Fibroblast of lung (primary cell): ENCODE measurements at regions not wholly inside any gene's neighbourhood (a gene's known extent, or its start where the extent isn't known, plus 50 kb on each side); places are given as distances from the start of the nearest gene placed in this dataset.

Experiments used
- DNase-seq, 2 donors: peaks; one replicate each; pipeline versions ENCODE4 v3.0.0 to v3.0.0-alpha.2; 2010; ENCODE audit warnings: low read depth in 2 of 2
- H2AFZ ChIP-seq: 2 replicates; pipeline ENCODE4 v1.5.1; 2012; ENCODE audit warnings: low read length, control low read depth, inconsistent platforms
- H3K27ac ChIP-seq: 2 replicates; pipeline ENCODE4 v1.5.1; 2011; ENCODE audit warnings: low read length, control low read depth; ENCODE audit not compliant: insufficient read depth
- H3K27me3 ChIP-seq: 2 replicates; pipeline ENCODE4 v1.5.1; 2011; ENCODE audit warnings: mild to moderate bottlenecking, low read length; ENCODE audit not compliant: control insufficient read depth, insufficient read depth
- H3K36me3 ChIP-seq: 2 replicates; pipeline ENCODE4 v1.5.1; 2011; ENCODE audit warnings: low read length; ENCODE audit not compliant: control insufficient read depth, insufficient read depth
- H3K4me1 ChIP-seq: 2 replicates; pipeline ENCODE4 v1.5.1; 2011; ENCODE audit warnings: low read length; ENCODE audit not compliant: control insufficient read depth, insufficient read depth; ENCODE audit errors: extremely low read depth
- H3K4me2 ChIP-seq: 2 replicates; pipeline ENCODE4 v1.5.1; 2011; ENCODE audit warnings: low read length, control low read depth; ENCODE audit not compliant: insufficient read depth; ENCODE audit errors: extremely low read depth
- H3K4me3 ChIP-seq, 4 experiments: fragments of 200-600 bp in 1 of 4; sonication (generic) in 1 of 4; replicated peaks in 1 of 4; 2 replicates each; pipeline ENCODE4 v1.5.1; 2011 to 2016; ENCODE audit warnings: low read length in 4 of 4, low read depth in 3 of 4, mild to moderate bottlenecking in 3 of 4, control low read depth in 2 of 4, inconsistent platforms in 1 of 4, mixed read lengths in 1 of 4; ENCODE audit not compliant: insufficient read depth in 1 of 4; ENCODE audit errors: control extremely low read depth in 1 of 4
- H3K79me2 ChIP-seq: 2 replicates; pipeline ENCODE4 v1.5.1; 2012; ENCODE audit warnings: mild to moderate bottlenecking, low read length, inconsistent platforms; ENCODE audit not compliant: control insufficient read depth, insufficient read depth
- H3K9ac ChIP-seq: 2 replicates; pipeline ENCODE4 v1.5.1; 2011; ENCODE audit warnings: mild to moderate bottlenecking, low read length, control low read depth; ENCODE audit not compliant: insufficient read depth
- H3K9me3 ChIP-seq: 2 replicates; pipeline ENCODE4 v1.5.1; 2012; ENCODE audit warnings: low read depth, low read length; ENCODE audit not compliant: control insufficient read depth, insufficient read depth
- H4K20me1 ChIP-seq: 2 replicates; pipeline ENCODE4 v1.5.1; 2011; ENCODE audit warnings: low read length; ENCODE audit not compliant: control insufficient read depth, insufficient read depth; ENCODE audit errors: extremely low read depth
- CTCF ChIP-seq, 2 donors: IDR thresholded peaks in 1 of 2; conservative IDR thresholded peaks in 1 of 2; 1 replicate in 1 of 2; 2 replicates in 1 of 2; pipeline ENCODE4 v1.5.1; 2011 to 2012; ENCODE audit warnings: low read length in 2 of 2, control low read depth in 1 of 2, inconsistent platforms in 1 of 2, low read depth in 1 of 2, mild to moderate bottlenecking in 1 of 2
- EZH2 ChIP-seq: IDR thresholded peaks from 2 replicates; pipeline ENCODE4 v1.5.1; 2012; ENCODE audit warnings: low read length, control low read depth, mild to moderate bottlenecking; ENCODE audit errors: missing control alignments

GRCh38 chr4:134677209-134677814 lies 475.7 kb upstream of the PABPC4L start:
- Histone ChIP-seq H3K9ac (no peak overlapping the region), H3K9me3 (no peaks in the 10 kb centered on the region), H3K4me3 (no peak overlapping the region), H3K27me3 (no peaks in the 10 kb centered on the region), H3K4me1 (no peaks in the 10 kb centered on the region), H3K79me2 (no peaks in the 10 kb centered on the region), H3K4me2 (no peak overlapping the region), H3K27ac (no peak overlapping the region), H3K36me3 (no peaks in the 10 kb centered on the region), H2AFZ (no peak overlapping the region), H4K20me1 (no peaks in the 10 kb centered on the region)
- no peak for DNase-seq
- TF ChIP-seq CTCF (conservative IDR thresholded peaks at IDR 0.05 in 1 of 2, IDR thresholded peaks at IDR 0.05 in 1 of 2; ENCODE audit: low read depth in 1 of 2, low read length in 2 of 2) (no peak), EZH2 (no peak)

GRCh38 chr4:134668237-134668636 lies 466.6 kb upstream of the PABPC4L start:
- Histone ChIP-seq H3K4me1 (no peaks in the 10 kb centered on the region), H3K36me3 (no peaks in the 10 kb centered on the region), H4K20me1 (no peaks in the 10 kb centered on the region), H3K9me3 (no peaks in the 10 kb centered on the region), H3K9ac (no peak overlapping the region), H3K27ac (no peak overlapping the region), H3K79me2 (no peaks in the 10 kb centered on the region), H2AFZ (no peak overlapping the region), H3K27me3 (no peaks in the 10 kb centered on the region), H3K4me2 (no peak overlapping the region), H3K4me3 (no peak overlapping the region)
- no peak for TF ChIP-seq EZH2
- DNase-seq: peak in 1 of 2 donors; percentile 1

- H3K36me3 ChIP-seq: no peaks in the 10 kb centered on the region
- no peaks in the 10 kb centered on the region for H3K4me1 ChIP-seq
- no peak overlapping the region for H3K9ac ChIP-seq
- no peak overlapping the region for H3K4me3 ChIP-seq
- no peaks in the 10 kb centered on the region for H3K27me3 ChIP-seq
- H2AFZ ChIP-seq: no peak overlapping the region
- TF ChIP-seq CTCF (conservative IDR thresholded peaks at IDR 0.05 in 1 of 2, IDR thresholded peaks at IDR 0.05 in 1 of 2; ENCODE audit: low read depth in 1 of 2, low read length in 2 of 2) (no peak), EZH2 (no peak)
- H4K20me1 ChIP-seq: no peaks in the 10 kb centered on the region
- DNase-seq: no peak
- H3K4me2 ChIP-seq: no peak overlapping the region
- no peak overlapping the region for H3K27ac ChIP-seq
- H3K9me3 ChIP-seq: no peaks in the 10 kb centered on the region
- H3K79me2 ChIP-seq: no peaks in the 10 kb centered on the region
These were observed 465.1 kb upstream of the PABPC4L start for GRCh38 chr4:134666640-134667039.
